ENCODE measurements at regions not wholly inside any gene's neighbourhood (a gene's known extent, or its start where the extent isn't known, plus 50 kb on each side); places are given as distances from the start of the nearest gene placed in this dataset.

DNA sequence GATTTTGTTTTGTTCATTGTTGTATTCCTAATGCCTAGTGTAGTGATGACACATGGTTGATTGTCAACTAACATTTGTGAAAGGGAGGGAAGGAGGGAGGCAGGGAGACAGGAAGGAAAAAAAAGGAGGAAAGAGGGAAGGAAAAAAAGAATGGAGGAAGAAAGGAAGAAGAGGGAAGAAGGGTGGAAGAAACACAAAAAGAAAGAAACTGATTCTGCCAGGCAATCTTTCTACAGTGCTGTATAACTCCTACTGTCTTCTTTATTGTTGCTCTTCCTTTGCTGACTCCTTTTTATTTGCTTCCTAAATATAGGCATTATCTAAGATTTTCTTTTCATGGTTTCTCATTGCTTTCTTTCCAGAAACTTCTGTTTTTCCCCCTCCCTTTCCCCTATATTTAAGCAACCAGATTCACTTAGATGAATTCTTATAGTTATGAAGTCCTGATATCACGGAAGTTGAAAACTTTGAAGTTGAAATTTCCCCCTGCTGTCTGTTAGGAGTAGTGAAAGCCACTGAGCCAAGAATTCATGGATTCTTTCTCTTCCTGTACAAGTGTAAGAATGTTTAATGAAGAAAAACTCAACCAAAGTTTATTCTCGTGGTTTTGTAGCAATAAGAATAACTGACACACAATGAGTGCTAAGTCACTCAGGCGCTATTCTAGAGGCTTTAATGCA, 305.1 kb upstream of the FSHR start:
- H3K4me1 Mint-ChIP-seq = peaks cover 0 to 3% of the 10 kb centered on the region in 2 experiments; a peak in 1 of 4 replicates
- no peaks in the 10 kb centered on the region for H3K36me3 Mint-ChIP-seq (ENCODE audit: insufficient read depth in 1 of 3, low read depth in 3 of 3)
- Histone ChIP-seq H2AFZ (ENCODE audit: low read length) (no peak overlapping the region), H3K18ac (ENCODE audit: insufficient read length, low read depth, low read length) (no peak overlapping the region), H2BK20ac (ENCODE audit: low read depth, low read length, poor library complexity, severe bottlenecking) (no peak overlapping the region), H2BK5ac (ENCODE audit: insufficient read length, low read length) (no peak overlapping the region), H4K20me1 (ENCODE audit: control insufficient read depth, insufficient read depth, insufficient read length) (no peaks in the 10 kb centered on the region), H3K27me3 (ENCODE audit: insufficient read depth, low read length) (no peaks in the 10 kb centered on the region), H3T11ph (ENCODE audit: low read length) (no peak overlapping the region), H2BK120ac (ENCODE audit: low read depth, low read length, poor library complexity, severe bottlenecking) (no peak overlapping the region), H4K5ac (ENCODE audit: insufficient read length, low read depth, low read length) (no peak overlapping the region), H4K8ac (replicated peaks; ENCODE audit: insufficient read length, low read depth, low read length) (no peak overlapping the region), H3K4ac (ENCODE audit: low read depth, low read length) (no peak overlapping the region), H3K79me2 (ENCODE audit: insufficient read depth, low read length) (no peaks in the 10 kb centered on the region), H3K23me2 (ENCODE audit: insufficient read length, low read depth, low read length, poor library complexity, severe bottlenecking) (no peaks in the 10 kb centered on the region), H2BK15ac (ENCODE audit: low read depth, low read length) (no peak overlapping the region), H3K9me3 (ENCODE audit: control insufficient read depth, low read depth, low read length) (no peaks in the 10 kb centered on the region), H3K9ac (ENCODE audit: extremely low read depth, insufficient read length, low read length) (no peak overlapping the region), H4K91ac (ENCODE audit: insufficient read length, low read depth, low read length) (no peak overlapping the region), H3K27ac (ENCODE audit: insufficient read length, low read depth, low read length) (no peak overlapping the region), H3K4me2 (ENCODE audit: insufficient read depth, insufficient read length, low read length) (no peak overlapping the region), H3K23ac (ENCODE audit: insufficient read length, low read depth, low read length) (no peak overlapping the region), H3K4me1 (ENCODE audit: insufficient read depth, low read length) (no peaks in the 10 kb centered on the region), H2BK12ac (ENCODE audit: insufficient read length, low read depth, low read length) (no peak overlapping the region), H3K79me1 (ENCODE audit: insufficient read depth, low read depth, low read length, poor library complexity, severe bottlenecking) (no peaks in the 10 kb centered on the region), H3K56ac (ENCODE audit: insufficient read length, low read depth, low read length) (no peak overlapping the region), H2AK5ac (ENCODE audit: insufficient read length, low read length) (no peak overlapping the region), H3K14ac (ENCODE audit: insufficient read depth, low read length) (no peak overlapping the region)
- H3K4me3 Mint-ChIP-seq = no peak overlapping the region
- H3K9me3 Mint-ChIP-seq = no peaks in the 10 kb centered on the region; a peak in 1 of 5 replicates
- WGBS (ENCODE audit: extremely low coverage, insufficient read length, low lambda C conversion rate) = no CpG with 5 or more reads among the region's 3 CpGs
- peak; percentile 48; the same call in 2 of the 3 replicates for TF ChIP-seq CTCF (conservative IDR thresholded peaks at IDR 0.05)
- no peaks in the 10 kb centered on the region for H3K27me3 Mint-ChIP-seq (ENCODE audit: low read depth)
- DNase-seq = no peak
- H3K27ac Mint-ChIP-seq = peak overlapping the region in 1 of 3 experiments; percentile 41; a peak in 1 of 7 replicates
